ENCODE measurements at regions not wholly inside any gene's neighbourhood (a gene's known extent, or its start where the extent isn't known, plus 50 kb on each side); places are given as distances from the start of the nearest gene placed in this dataset.
"Not testable (repeated sequence)": the region's sequence is repeated elsewhere in the genome, so short reads cannot be mapped to it uniquely, and the experiment has no call there.

- no peak for DNase-seq
Observed at GRCh38 chr13:50396001-50396400, 380.8 kb downstream of the KCNRG start.

GRCh38 chr13:50396618-50397017 is 381.4 kb downstream of the KCNRG start:
- DNase-seq, result not testable (repeated sequence)

GRCh38 chr13:50400035-50400726 is 384.9 kb downstream of the KCNRG start:
- DNase-seq, result no peak

- no peak for DNase-seq
Observed at GRCh38 chr13:50401049-50401505, 385.8 kb downstream of the KCNRG start.

- no peak for DNase-seq
Observed at GRCh38 chr13:50401721-50402465, 386.6 kb downstream of the KCNRG start.

- DNase-seq, result no peak
Observed at GRCh38 chr13:50403311-50403710, 388.1 kb downstream of the KCNRG start.

- no peak for DNase-seq
Observed at GRCh38 chr13:50404116-50404515, 388.9 kb downstream of the KCNRG start.

- no peak for DNase-seq
Observed at GRCh38 chr13:50404769-50405168, 389.5 kb downstream of the KCNRG start.

- DNase-seq, result no peak
Observed at GRCh38 chr13:50406831-50407230, 391.6 kb downstream of the KCNRG start.

- no peak for DNase-seq
Observed at GRCh38 chr13:50408068-50408467, 392.8 kb downstream of the KCNRG start.

GRCh38 chr13:50409220-50409619 is 394.0 kb downstream of the KCNRG start:
- DNase-seq, result no peak

GRCh38 chr13:50410921-50411746 is 395.9 kb downstream of the KCNRG start:
- no peak for DNase-seq

- DNase-seq, result no peak
Observed at GRCh38 chr13:50412046-50412617, 396.9 kb downstream of the KCNRG start.

GRCh38 chr13:50414640-50415039 is 399.4 kb downstream of the KCNRG start:
- DNase-seq, result no peak

GRCh38 chr13:50415428-50415827 is 400.2 kb downstream of the KCNRG start:
- no peak for DNase-seq

GRCh38 chr13:50417597-50417996 is 402.4 kb downstream of the KCNRG start:
- DNase-seq, result no peak

GRCh38 chr13:50419331-50419865 is 404.2 kb downstream of the KCNRG start:
- DNase-seq, result no peak

- DNase-seq, result no peak
Observed at GRCh38 chr13:50419896-50420295, 404.7 kb downstream of the KCNRG start.

- DNase-seq, result no peak
Observed at GRCh38 chr13:50420718-50421472, 405.7 kb downstream of the KCNRG start.

GRCh38 chr13:50421473-50422130 is 406.4 kb downstream of the KCNRG start:
- no peak for DNase-seq
